Caco-2 (cell line): ENCODE measurements at regions not wholly inside any gene's neighbourhood (a gene's known extent, or its start where the extent isn't known, plus 50 kb on each side); places are given as distances from the start of the nearest gene placed in this dataset.

Experiments
- BruUV-seq: library from RNA; stranded (reverse); fragments of 400-500 nt; replicated peaks from 2 replicates; lab custom pipeline; 2021; lab: Mats Ljungman, UMichigan
- CTCF ChIA-PET: fragments of 300-600 bp; sonication (Branson Sonifier 250); formaldehyde crosslinking; loops from one replicate; lab custom pipeline; 2022; ENCODE audit warnings: antibody characterized with exemption; lab: Charles Lee
- POLR2A ChIA-PET: fragments of 300-600 bp; sonication (Branson Sonifier 250); formaldehyde crosslinking; loops from one replicate; lab custom pipeline; 2022; ENCODE audit warnings: antibody characterized with exemption; lab: Charles Lee
- DNase-seq, 2 experiments: peaks; one replicate each; pipeline versions ENCODE4 v3.0.0 to v3.0.0-alpha.2; 2020 to 2022
- H3K27me3 ChIP-seq: replicated peaks from 2 replicates; pipeline ENCODE4 v1.6.0; 2011; ENCODE audit warnings: low read length; ENCODE audit not compliant: control insufficient read depth, insufficient read depth
- H3K36me3 ChIP-seq: 2 replicates; pipeline ENCODE4 v1.5.1; 2011; ENCODE audit warnings: low read length; ENCODE audit not compliant: control insufficient read depth, insufficient read depth
- H3K4me1 ChIP-seq: fragments of 250-450 bp; sonication (Bioruptor Pico); 2 replicates; pipeline ENCODE4 v1.5.1; 2020; ENCODE audit warnings: mild to moderate bottlenecking
- H3K4me3 ChIP-seq: 2 replicates; pipeline ENCODE4 v1.5.1; 2011; ENCODE audit warnings: low read depth, mild to moderate bottlenecking, control low read depth, low read length
- H3K9me3 ChIP-seq: fragments of 250-450 bp; sonication (Bioruptor Pico); 2 replicates; pipeline ENCODE4 v1.5.1; 2020; ENCODE audit warnings: mild to moderate bottlenecking, moderate library complexity
- H3K27ac Mint-ChIP-seq: one replicate; pipeline ENCODE4 v1.8.0; 2022; ENCODE audit warnings: mixed read lengths; ENCODE audit not compliant: unreplicated experiment
- H3K27me3 Mint-ChIP-seq: one replicate; pipeline ENCODE4 v1.8.0; 2022; ENCODE audit warnings: mixed read lengths; ENCODE audit not compliant: insufficient read depth, unreplicated experiment
- H3K36me3 Mint-ChIP-seq: one replicate; pipeline ENCODE4 v1.8.0; 2022; ENCODE audit warnings: mild to moderate bottlenecking, mixed read lengths; ENCODE audit not compliant: insufficient read depth, unreplicated experiment
- H3K4me1 Mint-ChIP-seq: one replicate; pipeline ENCODE4 v1.8.0; 2022; ENCODE audit warnings: low read depth, mixed read lengths; ENCODE audit not compliant: unreplicated experiment
- H3K4me3 Mint-ChIP-seq: one replicate; pipeline ENCODE4 v1.8.0; 2022; ENCODE audit warnings: mild to moderate bottlenecking, moderate library complexity, mixed read lengths; ENCODE audit not compliant: unreplicated experiment
- H3K9me3 Mint-ChIP-seq: one replicate; pipeline ENCODE4 v1.8.0; 2022; ENCODE audit warnings: mixed read lengths; ENCODE audit not compliant: unreplicated experiment
- CTCF ChIP-seq, 2 experiments: fragments of 200-600 bp in 1 of 2; IDR thresholded peaks; 1 replicate in 1 of 2; 2 replicates in 1 of 2; pipeline versions ENCODE4 v1.5.1 to v1.8.0; 2011 to 2022; ENCODE audit warnings: antibody characterized with exemption in 1 of 2, control low read depth in 1 of 2, inconsistent platforms in 1 of 2, low read depth in 1 of 2, low read length in 1 of 2, mild to moderate bottlenecking in 1 of 2, moderate library complexity in 1 of 2; ENCODE audit not compliant: insufficient read depth in 1 of 2, severe bottlenecking in 1 of 2, unreplicated experiment in 1 of 2
- intact Hi-C: fragments of 100-400 bp; cut with micrococcal nuclease; formaldehyde crosslinking; loops from one replicate; pipeline ENCODE4 v1.10.0; 2022; ENCODE audit not compliant: unreplicated experiment

- TF ChIP-seq CTCF (IDR thresholded peaks at IDR 0.05; ENCODE audit: insufficient read depth in 1 of 2, low read depth in 1 of 2, low read length in 1 of 2, severe bottlenecking in 1 of 2, unreplicated experiment in 1 of 2) = no peak
- intact Hi-C loops = no loop called here
- no peaks in the 10 kb centered on the region for H3K36me3 ChIP-seq
- ChIA-PET POLR2A (no interaction called here), CTCF (no interaction called here)
- H3K27me3 Mint-ChIP-seq = no peaks in the 10 kb centered on the region
- H3K27ac Mint-ChIP-seq = no peak overlapping the region
- no peak for DNase-seq
- no peak overlapping the region for H3K4me3 Mint-ChIP-seq
- H3K36me3 Mint-ChIP-seq = no peaks in the 10 kb centered on the region
- no peaks in the 10 kb centered on the region for H3K27me3 ChIP-seq
- no TSS peak for BruUV-seq
- no peak overlapping the region for H3K4me3 ChIP-seq
- H3K9me3 ChIP-seq = no peaks in the 10 kb centered on the region
- H3K9me3 Mint-ChIP-seq = no peaks in the 10 kb centered on the region
- H3K4me1 Mint-ChIP-seq = no peaks in the 10 kb centered on the region
- H3K4me1 ChIP-seq = no peaks in the 10 kb centered on the region
These were observed 120.5 kb upstream of the LMCD1 start for GRCh38 chr3:8380904-8381704.

GRCh38 chr3:8385848-8386620 is 115.6 kb upstream of the LMCD1 start:
- no peak overlapping the region for H3K27ac Mint-ChIP-seq
- intact Hi-C loops = no loop called here
- no TSS peak for BruUV-seq
- H3K4me3 Mint-ChIP-seq = no peak overlapping the region
- no peaks in the 10 kb centered on the region for H3K9me3 Mint-ChIP-seq
- no peaks in the 10 kb centered on the region for H3K36me3 ChIP-seq
- no peak for DNase-seq
- H3K4me3 ChIP-seq = no peak overlapping the region
- H3K36me3 Mint-ChIP-seq = no peaks in the 10 kb centered on the region
- H3K9me3 ChIP-seq = no peaks in the 10 kb centered on the region
- TF ChIP-seq CTCF (IDR thresholded peaks at IDR 0.05; ENCODE audit: insufficient read depth in 1 of 2, low read depth in 1 of 2, low read length in 1 of 2, severe bottlenecking in 1 of 2, unreplicated experiment in 1 of 2) = no peak
- H3K27me3 Mint-ChIP-seq = no peaks in the 10 kb centered on the region
- H3K27me3 ChIP-seq = no peaks in the 10 kb centered on the region
- POLR2A ChIA-PET = no interaction called here
- H3K4me1 ChIP-seq = no peaks in the 10 kb centered on the region
- CTCF ChIA-PET = no interaction called here
- H3K4me1 Mint-ChIP-seq = no peaks in the 10 kb centered on the region

DNA sequence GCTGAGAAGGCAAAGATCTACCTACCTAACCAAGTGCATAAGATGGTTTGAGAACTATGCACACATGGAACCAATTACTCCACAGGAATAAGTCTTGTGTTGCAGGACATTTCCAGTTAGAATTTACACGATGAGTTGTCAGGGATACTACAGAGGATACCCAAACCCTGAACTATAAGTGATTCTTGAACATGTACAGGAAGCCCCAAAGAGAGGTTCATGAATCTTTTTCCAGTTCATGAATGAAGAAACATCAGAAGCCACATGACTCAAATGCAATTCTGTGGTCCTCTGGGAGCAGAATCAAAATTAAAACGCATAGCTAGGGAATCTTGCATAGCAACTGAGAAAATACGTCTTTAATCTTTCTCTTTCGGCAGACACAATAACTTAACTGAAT is 114.1 kb upstream of the LMCD1 start:
- Mint-ChIP-seq H3K4me1 (no peaks in the 10 kb centered on the region), H3K9me3 (no peaks in the 10 kb centered on the region), H3K27ac (no peak overlapping the region), H3K27me3 (no peaks in the 10 kb centered on the region), H3K36me3 (no peaks in the 10 kb centered on the region), H3K4me3 (no peak overlapping the region)
- TF ChIP-seq CTCF (IDR thresholded peaks at IDR 0.05; ENCODE audit: insufficient read depth in 1 of 2, low read depth in 1 of 2, low read length in 1 of 2, severe bottlenecking in 1 of 2, unreplicated experiment in 1 of 2) = no peak
- Histone ChIP-seq H3K4me3 (no peak overlapping the region), H3K36me3 (no peaks in the 10 kb centered on the region), H3K4me1 (no peaks in the 10 kb centered on the region), H3K27me3 (no peaks in the 10 kb centered on the region), H3K9me3 (no peaks in the 10 kb centered on the region)
- intact Hi-C loops = no loop called here
- no peak for DNase-seq
- CTCF ChIA-PET = no interaction called here
- POLR2A ChIA-PET = no interaction called here
- BruUV-seq = no TSS peak
